ENCODE measurements at regions not wholly inside any gene's neighbourhood (a gene's known extent, or its start where the extent isn't known, plus 50 kb on each side); places are given as distances from the start of the nearest gene placed in this dataset.
"Not testable (repeated sequence)": the region's sequence is repeated elsewhere in the genome, so short reads cannot be mapped to it uniquely, and the experiment has no call there.

GRCh38 chr19:28130881-28131280 is 1082.1 kb downstream of the UQCRFS1 start:
- not testable (repeated sequence) for TF ChIP-seq CTCF (IDR thresholded peaks at IDR 0.05; ENCODE audit: insufficient read depth, low read length); POLR2AphosphoS5 (IDR thresholded peaks at IDR 0.05; ENCODE audit: low read depth); GABPA (IDR thresholded peaks at IDR 0.05; ENCODE audit: low read depth); SPI1 (IDR thresholded peaks at IDR 0.05; ENCODE audit: borderline replicate concordance, low read depth)
